GM18508 (cell line): ENCODE measurements at regions not wholly inside any gene's neighbourhood (a gene's known extent, or its start where the extent isn't known, plus 50 kb on each side); places are given as distances from the start of the nearest gene placed in this dataset.

Experiments used
- ATAC-seq: cut with Tn5 transposase; IDR thresholded peaks from one replicate; pipeline ENCODE4 v1.9.1; 2021; ENCODE audit warnings: moderate number of reproducible peaks; ENCODE audit not compliant: insufficient read depth, unreplicated experiment

GRCh38 chr2:153802671-153803070, 69.1 kb upstream of the GALNT13 start:
- no peak for ATAC-seq

GRCh38 chr2:153808679-153809078, 63.0 kb upstream of the GALNT13 start:
- ATAC-seq, result no peak

DNA sequence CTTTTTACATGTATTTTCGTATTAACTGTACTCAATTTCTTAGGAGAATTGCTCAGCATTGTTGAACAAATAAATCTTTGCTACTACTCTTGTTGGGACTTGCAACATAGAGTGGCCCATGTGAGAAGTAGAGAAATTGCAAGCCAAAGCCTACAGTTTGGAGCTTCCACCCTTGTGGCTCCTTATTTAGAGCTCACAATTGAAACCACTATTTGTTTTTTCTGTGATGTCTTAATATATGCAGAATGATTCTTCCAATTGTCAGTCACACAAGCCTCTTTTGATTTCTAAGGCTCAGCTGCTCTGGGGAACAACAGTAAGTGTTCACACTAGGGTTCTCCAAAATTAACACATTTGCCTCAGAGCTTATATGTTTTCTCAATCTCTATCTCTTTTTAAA, 60.2 kb upstream of the GALNT13 start:
- ATAC-seq, result no peak

DNA sequence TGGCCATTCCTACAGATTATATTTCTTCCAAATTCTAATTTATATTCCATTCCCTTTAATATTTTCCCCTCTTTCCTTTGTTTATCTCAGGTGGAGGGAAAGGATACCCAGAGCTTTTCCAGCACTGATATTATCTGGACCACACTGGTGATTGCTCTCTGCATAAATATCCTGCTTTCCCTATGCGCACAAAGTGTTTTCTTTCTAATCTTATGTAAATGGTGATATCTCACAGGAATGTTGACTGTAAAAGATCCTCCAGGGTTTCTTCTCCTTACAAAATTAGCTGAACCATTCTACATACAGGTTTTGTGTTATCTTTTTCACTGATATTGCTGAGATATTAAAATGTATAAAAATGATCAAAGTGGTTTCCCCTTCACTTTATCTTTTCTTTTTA, 59.1 kb upstream of the GALNT13 start:
- ATAC-seq, result no peak

GRCh38 chr2:153818242-153818641, 53.5 kb upstream of the GALNT13 start:
- ATAC-seq, result no peak

DNA sequence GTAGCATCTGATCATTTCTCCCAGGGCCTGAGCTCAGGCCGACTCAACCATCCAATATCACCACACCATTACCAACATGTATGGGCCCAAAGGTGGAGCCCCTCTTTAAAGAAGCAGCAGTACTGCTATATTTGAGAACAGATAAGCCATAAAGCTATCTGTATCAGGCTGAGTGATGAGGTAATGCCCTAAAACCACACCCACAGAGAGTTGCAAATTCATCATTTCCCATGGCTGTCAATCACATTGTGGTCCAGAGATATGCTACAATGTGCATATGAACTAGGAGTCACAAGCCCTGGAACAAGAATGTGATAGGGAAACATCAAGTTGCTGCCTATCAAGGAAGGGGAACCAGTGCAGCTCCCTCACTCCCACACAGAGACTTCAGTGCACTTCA, 52.6 kb upstream of the GALNT13 start:
- ATAC-seq, result no peak

GRCh38 chr2:153819501-153819900, 52.2 kb upstream of the GALNT13 start:
- ATAC-seq, result no peak
